C4-2B (cell line): ENCODE measurements at regions not wholly inside any gene's neighbourhood (a gene's known extent, or its start where the extent isn't known, plus 50 kb on each side); places are given as distances from the start of the nearest gene placed in this dataset.

ENCODE experiments used
- ZFX ChIP-seq: fragments of 450-650 bp; IDR thresholded peaks from 2 replicates; pipeline ENCODE4 v1.6.1; 2017
- TF ChIP-seq, protein P1 (sequence below): fragments of 450-650 bp; conservative IDR thresholded peaks from 2 replicates; pipeline ENCODE4 v1.5.1; 2017; ENCODE audit warnings: mild to moderate bottlenecking

GRCh38 chr3:27056326-27056725, 312.9 kb downstream of the NEK10 start:
- TF ChIP-seq, protein P1, sequence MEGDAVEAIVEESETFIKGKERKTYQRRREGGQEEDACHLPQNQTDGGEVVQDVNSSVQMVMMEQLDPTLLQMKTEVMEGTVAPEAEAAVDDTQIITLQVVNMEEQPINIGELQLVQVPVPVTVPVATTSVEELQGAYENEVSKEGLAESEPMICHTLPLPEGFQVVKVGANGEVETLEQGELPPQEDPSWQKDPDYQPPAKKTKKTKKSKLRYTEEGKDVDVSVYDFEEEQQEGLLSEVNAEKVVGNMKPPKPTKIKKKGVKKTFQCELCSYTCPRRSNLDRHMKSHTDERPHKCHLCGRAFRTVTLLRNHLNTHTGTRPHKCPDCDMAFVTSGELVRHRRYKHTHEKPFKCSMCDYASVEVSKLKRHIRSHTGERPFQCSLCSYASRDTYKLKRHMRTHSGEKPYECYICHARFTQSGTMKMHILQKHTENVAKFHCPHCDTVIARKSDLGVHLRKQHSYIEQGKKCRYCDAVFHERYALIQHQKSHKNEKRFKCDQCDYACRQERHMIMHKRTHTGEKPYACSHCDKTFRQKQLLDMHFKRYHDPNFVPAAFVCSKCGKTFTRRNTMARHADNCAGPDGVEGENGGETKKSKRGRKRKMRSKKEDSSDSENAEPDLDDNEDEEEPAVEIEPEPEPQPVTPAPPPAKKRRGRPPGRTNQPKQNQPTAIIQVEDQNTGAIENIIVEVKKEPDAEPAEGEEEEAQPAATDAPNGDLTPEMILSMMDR, result no peak
- no peak for TF ChIP-seq ZFX
